Fibroblast of the aortic adventitia (primary cell): ENCODE measurements at regions not wholly inside any gene's neighbourhood (a gene's known extent, or its start where the extent isn't known, plus 50 kb on each side); places are given as distances from the start of the nearest gene placed in this dataset.

Experiments used
- DNase-seq: peaks from one replicate; pipeline ENCODE4 v3.0.0-alpha.2; 2010; ENCODE audit warnings: low read depth
- H3K4me3 ChIP-seq: 2 replicates; pipeline ENCODE4 v1.5.1; 2011; ENCODE audit warnings: low read depth, mild to moderate bottlenecking, control low read depth, low read length, moderate library complexity
- CTCF ChIP-seq: IDR thresholded peaks from 2 replicates; pipeline ENCODE4 v1.5.1; 2011; ENCODE audit warnings: mild to moderate bottlenecking, low read length, control low read depth, inconsistent platforms; ENCODE audit not compliant: insufficient read depth

- TF ChIP-seq CTCF = no peak
- no peak for DNase-seq
- H3K4me3 ChIP-seq = no peak overlapping the region
These were observed 1090.9 kb downstream of the PCDH9 start for GRCh38 chr13:66139250-66139649.

GRCh38 chr13:66138172-66138811, 1091.8 kb downstream of the PCDH9 start:
- no peak for TF ChIP-seq CTCF
- no peak for DNase-seq
- no peak overlapping the region for H3K4me3 ChIP-seq

- no peak overlapping the region for H3K4me3 ChIP-seq
- no peak for DNase-seq
- TF ChIP-seq CTCF = no peak
These were observed 1092.8 kb downstream of the PCDH9 start for GRCh38 chr13:66137384-66137783.

- no peak overlapping the region for H3K4me3 ChIP-seq
- no peak for TF ChIP-seq CTCF
- DNase-seq = no peak
These were observed 1101.4 kb downstream of the PCDH9 start for GRCh38 chr13:66128692-66129269.

GRCh38 chr13:66128201-66128600, 1101.9 kb downstream of the PCDH9 start:
- no peak overlapping the region for H3K4me3 ChIP-seq
- TF ChIP-seq CTCF = no peak
- no peak for DNase-seq

- DNase-seq = no peak
- TF ChIP-seq CTCF = no peak
- no peak overlapping the region for H3K4me3 ChIP-seq
These were observed 1112.6 kb downstream of the PCDH9 start for GRCh38 chr13:66117563-66117962.
